Glomerular endothelial cell (primary cell): ENCODE measurements at regions not wholly inside any gene's neighbourhood (a gene's known extent, or its start where the extent isn't known, plus 50 kb on each side); places are given as distances from the start of the nearest gene placed in this dataset.

Source experiments
- DNase-seq: peaks from one replicate; pipeline ENCODE4 v3.0.0-alpha.2; 2011; ENCODE audit warnings: low read depth, low spot score; ENCODE audit errors: extremely low read depth

DNA sequence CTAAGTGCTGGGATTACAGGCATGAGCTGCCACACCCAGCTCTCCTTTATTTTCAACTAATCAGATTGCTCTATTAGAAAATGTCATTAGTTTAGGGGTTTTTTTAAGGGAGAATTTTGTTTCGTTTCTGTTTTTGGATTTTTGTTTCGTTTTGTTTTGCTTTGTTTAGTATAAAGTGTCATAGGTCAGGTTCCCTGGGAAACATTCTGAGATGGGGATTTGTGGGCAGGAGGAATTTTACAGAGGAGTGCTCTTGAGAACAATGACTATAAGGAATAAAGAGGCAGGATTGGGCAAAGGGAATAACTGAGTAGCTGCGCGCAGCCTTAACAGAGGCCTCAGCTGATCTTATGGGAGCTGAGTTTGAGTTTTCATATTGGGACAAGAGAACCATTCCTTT, 86.8 kb upstream of the NR2F2 start:
- no peak for DNase-seq

DNA sequence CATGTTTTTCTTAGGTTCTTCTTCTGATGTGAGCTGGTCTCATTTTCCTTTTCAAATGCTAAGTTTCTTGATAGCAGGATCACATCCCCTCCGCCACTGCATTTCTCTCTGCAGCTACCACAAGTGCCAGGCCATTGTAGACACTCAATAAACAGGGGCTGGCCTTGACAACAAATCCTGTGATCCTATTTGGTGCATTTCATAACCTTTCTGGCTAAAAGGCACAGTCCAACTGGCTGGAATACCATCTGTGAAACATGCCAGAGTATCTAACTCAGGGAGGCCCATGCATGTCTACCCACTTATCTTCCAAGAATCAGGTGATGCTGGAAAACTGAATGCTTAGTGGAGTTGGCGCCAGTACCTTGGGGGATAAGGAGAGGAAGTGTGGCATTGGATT, 85.2 kb upstream of the NR2F2 start:
- DNase-seq, result no peak

DNA sequence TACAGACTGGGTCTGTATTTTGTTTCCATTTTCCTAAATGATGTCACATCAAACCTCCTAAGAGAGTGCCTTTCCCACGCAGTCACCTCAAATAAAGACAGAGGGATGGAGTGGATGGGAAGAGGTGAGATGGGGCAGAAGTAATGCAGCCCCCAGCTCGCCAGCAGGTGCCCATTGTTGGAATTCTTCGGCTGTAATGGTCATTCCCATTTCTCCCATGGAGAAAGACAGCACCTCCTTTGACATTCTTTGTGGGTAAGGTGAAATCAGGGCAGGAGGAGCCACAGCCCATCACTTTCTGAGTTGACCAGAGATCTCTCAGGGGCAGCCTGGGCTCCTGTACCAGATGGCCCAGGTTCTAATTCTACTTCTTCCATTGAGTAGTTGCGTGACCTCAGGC, 84.4 kb upstream of the NR2F2 start:
- DNase-seq, result no peak

DNA sequence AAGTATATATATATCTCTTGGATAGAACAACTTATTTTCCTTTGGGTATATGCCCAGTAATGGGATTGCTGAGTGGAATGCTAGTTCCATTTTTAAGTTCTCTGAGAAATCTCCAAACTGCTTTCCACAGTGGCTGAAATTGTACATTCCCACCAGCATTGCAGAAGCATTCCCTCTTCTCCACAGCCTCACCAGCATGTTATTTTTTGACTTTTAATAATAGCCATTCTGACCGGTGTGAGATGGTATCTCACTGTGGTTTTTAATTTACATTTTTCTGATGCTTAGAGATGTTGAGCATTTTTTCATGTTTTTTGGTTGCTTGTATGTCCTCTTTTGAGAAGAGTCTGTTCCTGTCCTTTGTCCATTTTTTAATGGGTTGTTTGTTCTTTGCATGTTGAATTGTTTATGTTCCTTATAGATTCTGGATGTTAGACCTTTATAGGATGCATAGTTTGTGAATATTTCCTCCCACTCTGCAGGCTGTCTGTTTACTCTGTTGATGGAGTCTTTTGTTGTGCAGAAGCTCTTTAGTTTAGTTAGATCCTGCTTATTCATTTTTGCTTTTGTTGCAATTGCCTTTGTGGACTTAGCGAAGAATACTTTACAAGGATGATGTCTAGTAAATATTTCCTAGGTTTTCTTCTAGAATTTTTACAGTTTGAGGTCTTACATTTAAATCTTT, 82.7 kb upstream of the NR2F2 start:
- DNase-seq, result no peak

DNA sequence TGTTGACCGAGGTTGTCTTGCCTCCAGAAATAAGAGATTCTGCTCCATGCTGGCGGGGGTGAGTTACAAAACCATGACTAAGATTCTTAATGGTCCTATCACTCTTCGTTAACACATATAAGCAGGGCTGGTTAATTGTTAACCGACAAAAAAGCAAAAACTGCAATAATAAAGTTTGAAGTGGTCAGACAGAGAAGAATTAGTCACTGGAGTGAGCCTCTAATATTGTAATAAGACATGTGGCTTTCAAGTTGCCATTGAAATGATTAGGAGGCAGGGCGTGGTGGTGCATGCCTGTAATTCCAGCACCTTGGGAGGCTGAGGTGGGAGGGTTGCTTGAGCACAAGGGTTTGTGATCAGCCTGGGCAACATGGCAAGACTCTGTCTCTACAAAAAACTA, 78.4 kb upstream of the NR2F2 start:
- no peak for DNase-seq

DNA sequence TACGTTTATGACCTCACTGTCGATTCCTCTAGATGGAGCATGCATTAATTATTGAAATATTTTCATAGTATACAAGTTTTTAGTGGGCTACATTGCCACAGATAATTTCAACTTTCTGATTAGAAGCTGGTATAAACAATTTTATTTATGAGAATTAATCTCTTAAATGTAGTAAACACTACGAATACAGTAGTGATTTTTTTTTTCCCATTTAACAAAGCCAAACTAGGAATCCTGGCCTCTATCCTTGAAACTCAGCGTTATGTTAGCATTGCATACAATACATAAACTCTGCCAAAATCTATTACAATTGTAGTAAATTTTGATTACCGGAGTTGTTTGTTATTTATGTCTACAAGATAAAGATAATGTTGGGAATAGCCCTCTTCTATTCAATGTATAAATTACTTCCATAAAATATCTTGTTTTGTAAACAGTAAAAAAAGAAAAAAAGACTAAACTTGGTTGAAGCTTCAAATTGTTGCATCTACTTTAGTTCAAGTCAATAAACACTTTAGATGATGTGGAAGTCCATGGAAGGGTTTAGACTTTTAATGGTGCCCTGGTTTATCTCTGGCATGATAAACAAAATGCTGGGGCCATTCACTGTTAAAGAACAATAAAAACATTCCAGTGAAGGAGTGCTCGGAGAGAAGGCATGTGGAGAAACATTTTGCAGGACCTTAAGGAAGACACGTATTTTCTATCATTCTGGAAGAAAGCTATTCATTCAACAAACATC, 77.3 kb upstream of the NR2F2 start:
- DNase-seq, result no peak

DNA sequence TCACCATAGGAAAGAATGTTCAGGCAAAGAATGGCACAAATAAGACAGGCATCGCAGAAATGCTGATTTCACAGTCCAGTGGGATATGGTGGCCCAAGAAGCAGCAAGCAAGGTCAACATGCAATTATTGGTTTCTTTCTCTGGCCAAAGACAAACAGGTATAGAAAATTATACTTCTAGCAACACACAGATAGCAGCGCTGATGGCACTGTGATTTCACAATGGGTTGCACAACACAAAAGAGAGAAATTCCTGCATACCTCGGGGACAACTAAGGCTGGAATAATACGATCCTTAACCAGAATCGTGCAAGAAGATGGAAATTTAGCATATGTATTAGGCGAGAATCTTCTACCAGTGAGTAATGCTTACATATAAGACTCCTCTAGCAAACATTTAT, 76.3 kb upstream of the NR2F2 start:
- no peak for DNase-seq

DNA sequence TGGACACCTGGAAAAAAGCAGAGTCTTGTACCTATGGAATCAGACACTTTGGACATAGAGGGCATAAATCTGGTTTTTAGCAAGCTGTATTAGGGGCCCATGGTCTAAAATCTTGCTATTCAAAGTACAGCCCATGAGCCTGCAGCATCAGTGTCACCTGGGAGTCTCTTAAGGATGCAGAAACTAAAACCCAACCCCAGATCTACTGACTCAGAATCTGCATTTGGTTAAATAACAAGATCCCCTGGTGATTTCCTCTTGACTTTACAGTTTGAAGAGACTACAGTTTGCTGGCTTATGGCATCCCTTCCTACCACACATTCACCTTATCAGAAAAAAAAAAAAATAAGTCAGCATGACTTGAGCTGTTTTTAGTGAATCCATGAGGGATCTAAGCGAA, 74.9 kb upstream of the NR2F2 start:
- DNase-seq, result no peak

DNA sequence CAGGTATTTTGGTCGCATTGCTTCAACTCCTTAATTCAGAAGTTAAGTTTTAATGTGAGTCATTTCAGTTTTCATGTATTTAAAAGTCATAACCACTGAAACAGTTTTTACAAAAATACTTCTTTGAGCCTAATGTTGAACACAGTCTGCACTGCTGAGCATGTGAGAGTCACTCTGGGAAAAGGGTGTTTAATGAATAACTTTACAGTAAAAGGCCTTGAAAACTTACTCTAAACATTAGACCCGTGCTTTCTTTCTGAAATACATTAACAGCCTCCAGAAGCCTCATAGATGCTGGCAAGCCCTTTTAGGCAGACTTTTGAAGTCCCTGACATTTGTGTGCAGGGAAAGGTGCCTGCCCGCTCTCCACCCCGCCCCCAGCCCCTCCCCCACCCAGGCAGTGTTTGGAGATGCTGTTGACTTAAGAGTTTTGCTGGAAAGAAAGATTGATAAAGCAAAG, 68.9 kb upstream of the NR2F2 start:
- DNase-seq, result no peak

DNA sequence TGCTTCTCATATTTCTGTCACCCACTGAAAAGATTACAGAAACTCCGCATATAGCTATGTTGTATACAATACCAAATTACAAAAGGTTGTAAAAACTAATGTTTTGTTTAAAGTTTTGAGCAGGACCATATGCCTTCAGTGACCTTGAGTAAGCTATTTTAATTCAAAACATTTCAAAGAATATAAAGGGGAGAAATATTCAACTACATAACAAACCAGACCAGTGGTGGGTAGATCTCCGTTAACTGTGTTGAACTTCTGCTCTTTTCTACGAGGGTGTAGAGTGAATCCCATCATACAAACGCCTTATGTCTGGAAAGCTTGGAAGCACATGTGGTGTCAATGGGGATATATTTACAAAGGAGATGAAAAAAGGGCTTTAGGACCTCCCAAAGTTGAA, 68.4 kb upstream of the NR2F2 start:
- DNase-seq, result no peak

DNA sequence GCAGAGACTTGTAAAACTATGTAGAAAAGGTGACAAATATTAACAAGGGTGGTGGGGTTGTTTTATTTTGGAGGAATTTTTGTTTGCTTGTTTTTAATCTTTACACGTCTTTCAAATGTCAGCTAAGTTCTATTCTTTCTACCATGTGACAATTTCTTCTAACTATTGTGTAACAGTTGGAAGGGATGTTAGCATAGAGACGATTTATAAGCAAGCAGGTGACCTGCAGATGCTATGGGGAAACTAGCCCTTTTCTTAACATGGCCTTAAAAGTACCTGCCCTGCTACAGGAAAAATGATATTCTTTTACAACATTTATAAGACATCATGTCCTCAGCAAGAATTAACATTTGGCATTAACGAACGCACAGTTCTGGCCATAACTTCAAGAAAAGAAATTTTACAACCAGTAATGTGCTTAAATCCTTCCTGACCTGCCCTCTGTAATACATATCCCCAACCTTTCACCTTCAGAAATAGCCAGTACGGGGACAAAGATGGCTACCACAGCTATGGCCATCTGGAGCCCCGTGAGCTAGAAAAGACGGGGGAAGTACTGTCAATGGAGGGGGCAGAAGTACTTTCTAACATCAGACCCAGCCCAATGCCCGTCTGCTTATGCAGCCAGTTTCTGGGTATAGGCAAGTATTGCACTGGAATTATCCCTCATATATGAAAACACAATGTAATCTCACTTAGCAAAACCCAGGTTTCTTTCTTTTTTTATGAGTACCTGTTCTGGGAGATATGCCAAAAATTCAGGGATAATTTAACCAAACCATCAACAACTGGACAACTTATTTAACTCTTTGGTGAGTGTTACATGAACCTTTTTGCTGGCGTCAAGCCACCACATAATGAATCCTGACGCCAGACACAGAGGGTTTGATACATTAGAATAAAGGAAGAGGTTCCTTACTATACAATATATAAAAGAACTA, 67.7 kb upstream of the NR2F2 start:
- no peak for DNase-seq

DNA sequence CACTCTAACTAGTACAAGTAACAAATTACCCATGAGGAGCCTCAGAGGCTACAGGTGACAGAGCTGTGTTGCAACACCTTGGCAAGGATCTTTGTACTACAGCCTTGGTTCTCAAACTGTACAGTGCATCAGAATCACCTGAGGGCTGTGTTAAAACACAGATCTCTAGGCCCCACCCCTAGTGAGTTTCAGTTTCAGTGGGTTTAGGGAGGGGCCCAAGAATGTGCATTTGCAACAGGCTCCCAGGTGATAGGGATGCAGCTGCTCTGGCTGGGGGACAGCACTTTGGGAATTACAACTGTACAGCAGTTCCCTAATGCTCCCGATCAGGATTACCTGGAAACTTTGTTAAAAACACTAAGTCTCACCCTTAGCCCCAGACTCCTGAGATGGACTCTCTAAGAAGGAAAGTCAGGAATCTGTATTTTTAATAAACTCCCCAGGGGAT, 66.1 kb upstream of the NR2F2 start:
- no peak for DNase-seq

DNA sequence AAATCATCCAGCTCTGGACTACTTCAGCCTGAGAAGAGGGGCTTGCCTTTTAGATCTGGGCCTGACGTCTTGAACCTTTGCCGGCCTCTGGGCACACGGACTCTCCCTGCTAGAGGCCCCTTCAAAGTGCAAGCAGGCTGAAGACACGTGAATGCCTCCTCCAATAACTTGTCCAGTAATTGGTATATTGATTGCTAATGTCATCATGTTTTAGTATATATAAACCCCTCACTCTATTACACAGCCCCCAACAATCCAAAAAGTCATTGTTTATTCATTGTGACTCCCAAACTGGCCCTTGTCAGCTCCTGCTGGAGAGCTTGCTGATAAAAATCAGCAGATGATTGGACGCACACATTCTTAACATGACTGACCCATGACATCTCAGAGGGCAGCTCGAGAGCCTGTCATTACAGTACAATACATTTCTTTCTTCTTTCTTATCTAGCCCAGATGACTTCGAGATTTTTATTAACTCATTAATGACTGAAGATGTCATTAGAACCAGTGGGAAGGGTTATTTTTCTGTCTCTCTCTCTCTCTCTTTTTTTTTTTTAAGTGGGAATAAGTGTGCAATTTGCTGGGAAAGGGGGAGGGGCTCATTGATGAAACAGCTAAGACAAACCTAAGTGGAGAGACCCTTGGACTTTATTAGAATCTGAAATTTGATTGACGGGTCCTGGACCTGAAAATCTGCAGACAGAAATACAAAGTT, 65.5 kb upstream of the NR2F2 start:
- no peak for DNase-seq

DNA sequence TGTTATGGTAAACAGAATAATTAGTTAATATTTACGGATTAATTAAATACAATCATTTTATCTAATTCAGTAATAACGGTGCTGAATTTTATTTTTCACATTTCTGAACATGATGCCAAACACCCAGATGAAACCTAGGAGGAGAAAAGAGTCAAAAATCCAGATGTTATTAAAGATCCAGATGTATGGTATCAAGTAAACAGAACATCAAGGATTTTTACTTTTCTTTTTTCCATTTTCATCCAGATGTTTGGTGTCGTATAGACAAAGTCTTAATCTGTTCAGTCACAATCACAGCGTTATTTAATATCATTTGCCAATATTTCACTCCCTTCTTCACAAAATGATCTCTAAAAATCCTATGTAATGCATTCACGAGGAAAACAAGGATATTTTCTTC, 64.0 kb upstream of the NR2F2 start:
- DNase-seq, result no peak

DNA sequence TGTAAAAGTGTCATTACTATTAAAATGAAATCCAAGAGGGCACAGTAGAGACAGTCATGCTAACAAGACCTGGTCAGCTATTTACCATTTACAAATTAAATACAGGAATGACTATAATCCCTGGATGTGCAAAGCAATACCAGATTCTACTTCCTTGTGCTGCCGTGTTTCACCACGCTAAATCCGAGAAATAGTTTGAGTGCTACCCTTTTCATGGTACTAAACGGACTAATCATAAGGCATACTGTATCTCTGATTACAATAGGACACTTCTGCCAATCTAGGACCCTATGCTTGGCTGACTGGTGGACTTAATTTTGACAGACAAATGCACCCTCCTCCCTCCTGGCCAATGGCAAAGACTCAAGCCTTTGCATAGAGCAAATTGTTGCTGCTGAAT, 63.0 kb upstream of the NR2F2 start:
- no peak for DNase-seq

DNA sequence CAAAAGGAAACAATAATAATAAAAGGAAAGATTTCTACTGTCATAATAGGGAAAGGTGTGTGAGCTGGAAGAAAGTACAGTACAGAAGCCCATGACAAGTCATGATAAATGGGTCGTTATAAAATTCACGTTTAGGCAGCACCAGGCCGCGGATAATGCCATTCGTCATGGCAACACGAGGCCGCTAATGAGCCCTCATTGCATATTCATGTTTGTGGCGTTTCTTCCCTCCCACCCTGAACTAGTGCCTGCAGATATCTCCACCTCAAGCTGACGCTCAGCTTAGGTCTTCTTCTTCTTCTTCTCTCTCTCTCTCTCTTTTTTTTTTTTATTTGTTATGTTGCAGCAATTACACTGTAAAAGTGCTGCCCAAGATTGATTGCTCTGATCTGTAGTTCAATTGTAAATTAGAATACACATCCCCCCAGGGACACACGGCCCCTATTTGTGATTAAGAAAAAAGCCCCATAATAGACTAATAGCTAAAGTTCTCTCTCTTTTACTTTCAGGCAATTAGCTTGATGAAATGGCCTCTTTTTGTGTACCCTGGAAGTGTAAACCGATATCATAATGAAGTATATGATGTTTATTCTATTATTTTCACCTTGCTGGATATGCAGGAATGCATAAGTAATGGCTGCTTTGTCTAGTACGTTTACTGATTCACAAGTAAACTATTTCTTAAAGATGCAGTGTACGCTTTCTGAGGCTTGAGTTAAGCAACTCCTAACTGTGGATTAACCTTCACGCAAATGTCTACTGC, 61.9 kb upstream of the NR2F2 start:
- no peak for DNase-seq

DNA sequence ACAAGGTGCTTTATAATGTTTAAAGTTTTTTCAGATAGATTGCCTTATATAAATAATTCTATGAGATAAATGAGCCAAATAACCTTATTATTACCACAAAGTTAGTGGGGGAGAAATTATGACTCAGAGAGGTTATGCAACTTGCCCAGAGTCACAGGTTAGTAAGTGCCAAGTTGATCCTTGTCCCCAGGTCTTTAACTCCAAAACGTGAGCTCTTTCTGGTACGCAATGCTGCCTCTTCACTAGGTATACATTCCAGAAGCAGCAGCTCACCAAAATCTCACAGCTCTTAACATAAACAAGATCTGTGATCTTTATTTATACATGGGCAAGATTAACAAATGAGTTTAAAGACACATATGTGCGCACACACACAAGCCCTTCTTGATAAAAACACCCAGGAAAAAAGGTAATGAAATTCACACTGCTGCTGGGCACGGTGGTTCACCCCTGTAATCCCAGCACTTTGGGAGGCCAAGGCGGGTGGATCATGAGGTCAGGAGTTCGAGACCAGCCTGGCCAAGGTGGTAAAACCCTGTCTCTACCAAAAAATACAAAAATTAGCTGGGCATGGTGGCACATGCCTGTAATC, 59.8 kb upstream of the NR2F2 start:
- DNase-seq, result no peak

DNA sequence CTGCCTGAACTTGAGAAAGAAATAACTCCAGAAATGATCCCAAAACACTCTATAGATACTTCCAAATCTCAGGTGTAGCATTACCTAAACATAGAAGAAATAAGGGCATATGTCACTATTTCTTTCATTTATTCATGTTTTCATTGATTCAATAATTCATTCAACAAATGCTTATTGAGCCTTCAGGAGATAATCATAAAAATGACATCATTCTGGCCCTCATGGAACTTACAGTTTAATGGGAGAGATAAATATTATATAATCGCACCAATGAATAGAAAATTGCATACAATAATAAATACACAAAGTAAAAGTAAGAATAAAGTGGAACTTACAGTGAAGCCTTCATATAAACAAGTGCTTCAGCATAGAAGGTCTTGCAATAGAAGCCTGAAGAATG, 58.1 kb upstream of the NR2F2 start:
- no peak for DNase-seq

DNA sequence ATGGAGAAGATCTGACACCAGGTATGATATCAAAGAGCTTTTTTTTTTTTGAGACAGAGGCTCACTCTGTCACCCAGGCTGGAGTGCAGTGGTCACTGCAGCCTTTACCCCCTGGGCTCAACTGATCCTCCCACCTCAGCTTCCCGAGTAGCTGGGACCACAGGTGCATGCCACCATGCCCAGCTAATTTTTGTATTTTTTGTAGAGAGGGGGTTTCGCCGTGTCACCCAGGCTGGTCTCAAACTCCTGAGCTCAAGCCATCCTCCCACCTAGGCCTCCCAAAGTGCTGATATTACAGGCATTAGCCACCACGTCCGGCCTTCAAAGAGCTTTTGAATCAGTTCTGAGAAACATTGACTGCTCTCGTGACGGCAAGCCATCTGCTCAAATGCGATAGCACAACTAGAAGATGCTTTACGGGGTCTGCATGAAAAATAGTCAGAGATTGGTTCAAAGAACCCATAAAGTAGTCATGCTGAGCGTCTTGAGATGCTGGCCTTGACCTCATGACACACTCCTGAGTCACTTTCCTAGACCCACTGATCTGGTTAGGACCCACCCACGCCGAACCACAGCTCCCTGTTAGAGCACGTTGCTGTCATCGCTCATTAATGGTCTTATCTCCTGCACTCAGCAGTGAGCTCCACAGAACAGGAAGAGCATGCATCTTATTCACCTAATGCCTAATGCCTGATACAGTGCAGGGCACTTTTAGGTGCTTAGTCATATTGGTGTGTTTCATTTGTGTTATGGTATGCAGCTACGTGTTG, 57.0 kb upstream of the NR2F2 start:
- DNase-seq, result peak; percentile 47
